Skin of body (tissue), 1 donor: ENCODE measurements at regions not wholly inside any gene's neighbourhood (a gene's known extent, or its start where the extent isn't known, plus 50 kb on each side); places are given as distances from the start of the nearest gene placed in this dataset.

Experiments
- DNase-seq: peaks from one replicate; lab custom pipeline; 2025; lab: John Stamatoyannopoulos, UW

- DNase-seq, result no peak
Measured at GRCh38 chr21:26412885-26413284, 160.2 kb downstream of the CYYR1 start.

DNA sequence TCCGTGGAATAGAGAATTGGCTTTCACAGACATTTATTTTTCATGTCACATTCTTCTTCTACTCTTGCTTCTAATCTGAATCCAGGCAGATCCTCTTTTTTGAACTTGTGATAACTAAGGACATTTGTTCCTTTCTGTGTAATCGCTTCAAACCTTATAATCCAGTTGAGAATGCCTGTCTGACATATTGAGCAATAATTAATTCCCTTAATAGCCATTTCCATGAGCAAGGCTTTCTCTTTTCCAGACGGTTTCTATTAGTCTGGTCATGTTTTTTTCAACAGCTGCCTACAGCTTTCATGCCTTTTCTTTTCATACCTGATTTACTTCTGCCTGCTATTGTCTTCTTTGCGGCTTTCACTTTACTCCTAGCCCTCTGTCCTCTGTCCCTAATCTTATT is 163.4 kb downstream of the CYYR1 start:
- DNase-seq, result no peak

DNA sequence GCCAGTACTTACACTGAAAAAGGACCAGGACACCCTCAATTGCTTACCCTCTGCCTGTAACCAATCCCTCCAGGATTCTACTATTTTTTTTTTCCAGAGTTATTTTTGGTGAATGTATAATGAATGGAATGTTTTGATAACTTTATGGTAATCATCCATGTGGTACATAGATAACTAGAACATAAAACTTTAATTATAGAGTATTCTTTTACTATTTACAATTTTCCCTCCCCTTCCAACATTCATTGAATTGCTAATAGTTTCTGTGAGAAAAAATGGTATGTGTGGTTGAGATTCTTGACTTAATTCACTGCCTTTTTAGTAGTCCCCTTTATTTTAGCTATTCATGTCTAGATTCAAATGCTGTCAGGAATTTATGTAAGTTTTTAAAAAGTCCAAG is 164.6 kb downstream of the CYYR1 start:
- no peak for DNase-seq

GRCh38 chr21:26406526-26406925 is 166.6 kb downstream of the CYYR1 start:
- DNase-seq, result no peak

DNA sequence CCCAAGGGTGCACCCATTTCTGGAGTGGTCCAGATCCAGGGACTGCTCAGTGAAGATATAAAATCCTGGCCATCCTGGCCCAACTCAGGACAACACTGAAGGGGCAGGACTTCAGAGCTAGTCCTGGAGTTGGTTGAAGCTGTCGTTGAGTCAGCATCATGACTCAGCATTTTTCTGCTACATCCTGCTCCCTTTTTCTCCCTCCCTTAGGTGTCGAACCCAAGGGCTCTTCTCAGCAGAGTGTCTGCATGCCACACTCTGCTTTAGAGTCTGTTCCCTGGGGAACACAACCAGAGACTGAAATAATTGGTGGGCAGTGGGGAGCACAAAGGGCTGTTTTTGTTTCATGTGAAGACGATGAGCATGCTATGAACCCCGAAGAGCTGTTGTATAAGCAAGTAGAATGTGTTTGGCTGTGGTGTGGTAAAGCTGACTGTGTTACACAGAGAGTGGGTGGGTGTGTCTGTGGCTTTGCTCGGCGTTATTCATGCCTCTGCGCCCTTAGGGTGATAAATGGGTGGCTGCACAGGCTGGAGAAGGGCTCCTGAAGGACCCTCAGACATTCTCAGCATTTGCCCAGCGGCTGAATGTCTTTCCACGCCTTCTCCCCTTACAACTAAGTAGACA is 167.2 kb downstream of the CYYR1 start:
- DNase-seq, result no peak

DNA sequence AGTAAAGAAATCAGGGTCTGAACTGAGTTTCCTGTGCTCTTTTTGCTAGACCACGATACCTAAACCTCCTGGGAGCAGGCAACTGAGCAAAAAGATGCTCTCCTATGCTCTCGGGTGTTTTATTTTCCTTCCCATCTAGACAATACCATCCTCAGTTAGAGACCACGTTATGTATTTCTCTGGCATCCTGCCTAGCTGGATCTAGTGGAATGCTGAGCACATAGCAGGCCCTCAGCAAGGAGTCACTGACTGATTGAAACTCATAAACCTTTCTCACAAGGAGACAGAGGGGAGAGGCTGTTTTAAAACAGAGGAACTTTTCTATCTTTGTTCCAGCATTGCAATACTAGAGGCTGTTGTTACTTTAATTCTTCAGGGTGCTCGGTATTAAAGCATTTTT is 168.0 kb downstream of the CYYR1 start:
- DNase-seq, result no peak

DNA sequence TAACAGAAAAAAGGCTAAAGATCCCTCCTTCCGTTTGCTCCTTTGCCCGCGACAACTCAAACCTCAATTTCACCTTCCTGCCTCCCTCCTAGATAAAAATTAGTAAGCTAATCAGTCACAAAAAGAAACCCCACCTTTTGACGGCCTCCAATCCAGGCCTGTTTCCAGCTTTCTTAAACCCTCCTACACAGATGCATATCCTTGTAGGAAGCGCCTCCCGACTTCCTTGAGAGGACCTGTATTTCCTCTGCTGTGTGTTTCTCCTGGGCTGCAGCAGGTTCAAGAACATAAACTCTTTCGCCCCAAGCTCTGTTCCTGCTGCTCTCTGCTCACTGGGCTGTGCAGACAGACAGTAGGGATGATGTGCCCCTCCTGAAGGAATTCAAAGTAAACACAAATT is 168.8 kb downstream of the CYYR1 start:
- DNase-seq, result no peak

DNA sequence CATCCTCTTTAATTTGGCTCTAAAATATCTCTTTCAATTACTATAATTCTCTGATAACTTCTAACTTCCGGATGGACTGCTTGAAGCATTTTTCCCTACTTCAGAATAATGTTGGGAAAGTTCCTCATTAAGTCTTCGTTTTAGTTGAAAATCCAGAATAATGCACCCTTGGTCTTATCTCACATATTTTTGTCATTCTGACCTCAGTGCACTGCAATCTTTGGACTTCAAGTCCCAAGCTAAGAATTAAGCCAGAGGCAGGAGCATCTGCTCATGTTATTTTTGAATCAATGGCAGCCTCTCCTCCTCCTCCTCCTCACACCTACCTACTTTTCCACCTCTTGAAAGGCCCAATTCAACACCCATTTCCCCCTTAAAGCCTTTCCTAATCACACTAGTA is 169.8 kb downstream of the CYYR1 start:
- DNase-seq, result no peak

- DNase-seq, result no peak
Measured at GRCh38 chr21:26397545-26397944, 175.5 kb downstream of the CYYR1 start.

GRCh38 chr21:26394341-26394740 is 178.7 kb downstream of the CYYR1 start:
- no peak for DNase-seq

- DNase-seq, result no peak
Measured at GRCh38 chr21:26391166-26391565, 181.9 kb downstream of the CYYR1 start.

GRCh38 chr21:26389971-26390641 is 183.0 kb downstream of the CYYR1 start:
- DNase-seq, result no peak

GRCh38 chr21:26388731-26389231 is 184.3 kb downstream of the CYYR1 start:
- no peak for DNase-seq

DNA sequence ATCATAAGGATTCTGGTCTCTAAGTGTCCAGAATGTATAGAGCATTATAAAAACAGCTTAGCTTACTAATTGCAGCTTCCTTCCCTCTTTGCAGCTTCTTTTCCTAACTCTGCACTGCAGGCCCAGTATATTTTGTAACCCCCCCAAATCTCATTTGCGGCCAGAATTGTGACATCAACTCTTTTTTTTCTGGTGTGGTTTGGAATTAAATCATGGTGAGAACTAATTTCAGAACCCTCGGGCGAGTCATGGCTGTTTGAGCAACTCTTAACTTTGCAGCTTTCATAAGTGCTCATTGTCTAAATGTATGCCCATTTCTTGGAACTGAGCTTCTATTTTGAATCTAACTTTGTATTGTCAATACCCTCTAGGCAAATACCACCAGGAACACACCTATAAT is 187.4 kb downstream of the CYYR1 start:
- no peak for DNase-seq

GRCh38 chr21:26379561-26379960 is 193.5 kb downstream of the CYYR1 start:
- DNase-seq, result no peak

DNA sequence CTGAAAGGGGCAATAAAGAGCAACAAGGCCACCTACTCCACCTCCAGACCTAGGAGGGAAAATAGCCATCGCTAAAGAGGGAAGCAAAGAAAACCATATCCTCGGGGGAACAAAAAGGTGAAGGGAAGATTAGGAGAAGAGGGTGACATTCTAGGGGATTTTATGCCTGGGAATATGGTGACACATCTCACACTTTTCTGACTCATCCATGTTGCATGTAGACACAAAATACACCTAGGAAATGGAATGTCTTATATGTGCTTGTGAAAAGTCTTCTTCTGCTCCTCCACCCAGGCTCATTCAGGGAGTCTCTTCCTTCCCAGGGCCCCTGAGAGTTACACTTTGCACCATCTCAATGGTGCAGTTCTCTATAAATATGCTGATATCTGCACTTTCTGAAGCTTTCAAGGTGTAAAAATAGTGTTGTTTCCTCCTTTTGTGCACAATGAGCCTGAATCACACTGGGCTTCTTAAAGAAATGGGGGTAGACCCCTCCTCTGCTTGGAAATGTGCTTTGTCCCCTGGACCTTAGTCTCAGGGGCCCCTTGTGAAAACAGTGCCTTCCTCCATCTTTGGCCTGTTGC is 195.9 kb downstream of the CYYR1 start:
- no peak for DNase-seq

GRCh38 chr21:26374817-26375216 is 198.3 kb downstream of the CYYR1 start:
- no peak for DNase-seq

DNA sequence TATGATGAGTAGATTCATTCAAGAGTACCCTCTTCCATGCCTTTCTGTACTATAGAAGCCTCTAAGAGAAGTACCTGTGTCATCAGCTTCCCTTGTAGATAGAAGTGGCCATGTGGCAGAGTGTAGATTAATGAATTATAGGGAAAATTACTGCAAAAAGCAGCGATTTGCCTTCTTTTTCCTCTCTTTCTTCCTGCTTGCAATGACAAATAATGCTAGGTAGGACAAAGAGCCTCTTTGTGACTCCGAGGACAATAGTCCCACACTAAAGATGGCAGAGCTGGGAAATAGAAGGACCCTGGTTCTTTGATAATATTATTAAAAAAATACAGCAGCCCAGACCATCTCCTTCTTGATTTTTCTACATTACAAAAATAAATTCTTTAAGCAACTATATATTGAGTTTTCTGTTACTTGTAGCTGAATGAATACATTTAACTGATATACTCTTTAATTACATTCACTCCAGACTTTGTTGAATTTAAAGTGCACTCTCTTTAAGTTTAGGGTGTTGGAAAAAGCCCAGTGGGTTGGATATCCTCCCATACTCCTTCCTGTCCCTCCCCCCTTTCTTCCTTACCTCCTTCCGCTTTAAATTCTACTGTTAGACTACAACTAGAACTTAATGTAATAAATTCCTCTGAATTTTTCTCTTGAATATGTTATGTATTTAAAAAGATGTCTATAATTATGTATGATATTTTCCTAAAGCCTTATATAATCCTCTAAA is 198.2 kb upstream of the APP start:
- no peak for DNase-seq

DNA sequence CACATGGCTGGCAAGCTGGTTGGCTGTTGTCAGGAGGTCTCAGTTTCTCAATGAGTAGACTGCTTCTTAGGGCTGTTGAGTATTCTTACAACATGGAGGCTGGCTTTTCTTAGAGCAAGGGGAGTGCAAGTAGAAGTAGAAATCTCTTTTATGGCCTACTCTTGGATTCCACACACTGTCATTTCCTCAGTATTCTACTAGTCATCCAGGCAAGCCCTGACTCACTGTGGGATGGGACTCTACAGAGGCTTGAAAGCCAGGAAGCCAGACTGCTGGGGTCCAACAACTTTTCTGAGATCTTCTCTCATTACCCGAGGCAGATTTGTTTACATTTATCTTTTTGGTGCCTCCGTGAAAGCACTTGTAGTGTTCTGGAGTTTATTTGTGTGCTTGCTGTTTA is 196.2 kb upstream of the APP start:
- DNase-seq, result no peak

- DNase-seq, result no peak
Measured at GRCh38 chr21:26365849-26366248, 195.3 kb upstream of the APP start.

DNA sequence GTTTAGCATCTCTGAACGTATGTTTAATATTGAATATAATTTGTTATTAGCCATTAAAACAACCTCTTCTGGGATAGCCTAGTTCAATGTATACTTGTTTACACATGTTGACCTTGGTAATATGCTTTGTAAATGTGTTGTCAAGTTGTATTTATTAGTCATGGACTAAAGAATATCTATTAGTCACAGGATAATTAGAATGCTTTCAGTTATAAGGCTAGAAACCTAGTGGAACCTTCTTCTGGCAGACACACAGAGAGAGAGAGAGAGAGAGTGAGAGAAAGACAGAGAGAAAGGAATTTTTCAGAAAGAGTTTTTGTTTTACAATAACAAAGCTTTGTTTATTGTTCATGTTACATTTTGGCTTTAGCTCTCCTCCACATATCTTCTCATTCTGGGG is 181.1 kb upstream of the APP start:
- no peak for DNase-seq

DNA sequence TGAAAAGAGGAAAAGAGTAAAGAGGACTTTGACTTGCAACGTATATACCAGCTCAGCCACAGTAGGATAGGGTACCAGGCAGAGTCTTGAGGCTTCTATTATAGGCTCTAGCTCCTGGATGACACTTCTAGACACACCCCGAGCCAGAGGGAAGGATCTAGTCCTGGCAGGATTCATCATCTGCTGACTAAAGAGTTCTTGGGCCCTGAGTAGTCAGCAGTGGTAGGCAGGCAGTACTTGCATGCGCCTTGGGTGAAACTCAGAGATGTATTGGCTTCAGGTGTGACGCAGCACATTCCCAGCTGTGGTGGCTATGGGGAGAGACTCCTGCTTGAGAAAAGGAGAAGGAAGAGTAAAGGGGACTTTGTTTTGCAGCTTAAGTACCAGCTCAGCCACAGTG is 162.3 kb upstream of the APP start:
- no peak for DNase-seq
